DOHH2 (cell line): ENCODE measurements at regions not wholly inside any gene's neighbourhood (a gene's known extent, or its start where the extent isn't known, plus 50 kb on each side); places are given as distances from the start of the nearest gene placed in this dataset.

Source experiments
- H3F3A ChIP-seq: fragments of 200-600 bp; sonication (generic), shearing (Covaris generic); 2 replicates; pipeline ENCODE4 v1.6.0; 2016; ENCODE audit warnings: antibody characterized with exemption, mild to moderate bottlenecking; ENCODE audit not compliant: control insufficient read depth, insufficient read depth
- H3K27ac ChIP-seq: fragments of 200-600 bp; sonication (generic); 2 replicates; pipeline ENCODE4 v1.5.1; 2014; ENCODE audit warnings: low read depth, mild to moderate bottlenecking, low read length, moderate library complexity
- H3K27me3 ChIP-seq: fragments of 200-600 bp; sonication (generic); 2 replicates; pipeline ENCODE4 v1.6.1; 2014; ENCODE audit warnings: mild to moderate bottlenecking, low read length, mixed read lengths; ENCODE audit not compliant: control insufficient read depth
- H3K36me3 ChIP-seq: fragments of 200-600 bp; sonication (generic); 2 replicates; pipeline ENCODE4 v1.6.1; 2014; ENCODE audit warnings: mild to moderate bottlenecking, low read length, moderate library complexity, mixed read lengths; ENCODE audit not compliant: control insufficient read depth
- H3K4me1 ChIP-seq: fragments of 200-600 bp; sonication (generic); 2 replicates; pipeline ENCODE4 v1.6.1; 2014; ENCODE audit warnings: mild to moderate bottlenecking, low read length, mixed read lengths; ENCODE audit not compliant: control insufficient read depth
- H3K4me2 ChIP-seq: fragments of 200-600 bp; sonication (generic); 2 replicates; pipeline ENCODE4 v1.6.0; 2014; ENCODE audit warnings: mild to moderate bottlenecking, low read length, moderate library complexity
- H3K4me3 ChIP-seq: fragments of 200-600 bp; sonication (generic); 2 replicates; pipeline ENCODE4 v1.5.1; 2014; ENCODE audit warnings: mild to moderate bottlenecking, low read length, mixed read lengths
- H3K79me2 ChIP-seq: fragments of 200-600 bp; sonication (generic); 2 replicates; pipeline ENCODE4 v1.6.1; 2014; ENCODE audit warnings: mild to moderate bottlenecking, low read length, mixed read lengths; ENCODE audit not compliant: control insufficient read depth
- H3K9me2 ChIP-seq: fragments of 200-600 bp; sonication (generic); replicated peaks from 2 replicates; pipeline ENCODE4 v1.6.1; 2014; ENCODE audit warnings: mild to moderate bottlenecking, low read length, mixed read lengths; ENCODE audit not compliant: control insufficient read depth
- H3K9me3 ChIP-seq: fragments of 200-600 bp; sonication (generic); 2 replicates; pipeline ENCODE4 v1.6.1; 2014; ENCODE audit warnings: antibody characterized with exemption, low read length, mixed read lengths; ENCODE audit not compliant: control insufficient read depth, insufficient read depth
- H4K20me1 ChIP-seq: fragments of 200-600 bp; sonication (generic); 2 replicates; pipeline ENCODE4 v1.6.0; 2014; ENCODE audit warnings: low read depth, mild to moderate bottlenecking, antibody characterized with exemption, low read length, moderate library complexity; ENCODE audit not compliant: control insufficient read depth, insufficient read depth
- CTCF ChIP-seq: fragments of 200-600 bp; sonication (generic); IDR thresholded peaks from one replicate; pipeline ENCODE4 v1.5.1; 2014; ENCODE audit warnings: antibody characterized with exemption, mild to moderate bottlenecking, low read depth, low read length; ENCODE audit not compliant: poor library complexity, severe bottlenecking
- EZH2phosphoT487 ChIP-seq: fragments of 200-600 bp; sonication (generic); IDR thresholded peaks from 2 replicates; pipeline ENCODE4 v1.6.1; 2017; ENCODE audit warnings: borderline replicate concordance, mild to moderate bottlenecking, antibody characterized with exemption, low read length, moderate library complexity, mixed read lengths

- Histone ChIP-seq H4K20me1 (no peaks in the 10 kb centered on the region), H3K4me1 (no peaks in the 10 kb centered on the region), H3F3A (no peaks in the 10 kb centered on the region), H3K9me3 (no peaks in the 10 kb centered on the region), H3K79me2 (no peaks in the 10 kb centered on the region), H3K27ac (no peak overlapping the region), H3K4me2 (no peak overlapping the region), H3K27me3 (0 out of 2 replicates have a peak, but pooled peaks cover 3% of the 10 kb centered on the region), H3K9me2 (no peaks in the 10 kb centered on the region), H3K36me3 (no peaks in the 10 kb centered on the region), H3K4me3 (no peak overlapping the region)
- no peak for TF ChIP-seq EZH2phosphoT487
- TF ChIP-seq CTCF = no peak
These were observed 93.0 kb upstream of the BOC start for GRCh38 chr3:113118336-113118735.

- Histone ChIP-seq H3K4me3 (no peak overlapping the region), H3K27ac (no peak overlapping the region), H3K9me3 (no peaks in the 10 kb centered on the region), H3K4me1 (no peaks in the 10 kb centered on the region), H3K4me2 (no peak overlapping the region), H3K79me2 (no peaks in the 10 kb centered on the region), H3K36me3 (no peaks in the 10 kb centered on the region), H3K27me3 (0 out of 2 replicates have a peak, but pooled peaks cover 3% of the 10 kb centered on the region), H3F3A (no peaks in the 10 kb centered on the region), H4K20me1 (no peaks in the 10 kb centered on the region), H3K9me2 (no peaks in the 10 kb centered on the region)
- TF ChIP-seq EZH2phosphoT487 (no peak), CTCF (no peak)
These were observed 87.0 kb upstream of the BOC start for GRCh38 chr3:113124256-113124830.

GRCh38 chr3:113125951-113126350, 85.4 kb upstream of the BOC start:
- no peaks in the 10 kb centered on the region for H3K9me2 ChIP-seq

More at GRCh38 chr3:113125951-113126350, 85.4 kb upstream of the BOC start:
- H3K79me2 ChIP-seq = no peaks in the 10 kb centered on the region
- TF ChIP-seq EZH2phosphoT487 (no peak), CTCF (no peak)
- H3K4me1 ChIP-seq = no peaks in the 10 kb centered on the region
- H3K4me2 ChIP-seq = no peak overlapping the region
- no peaks in the 10 kb centered on the region for H4K20me1 ChIP-seq
- H3K36me3 ChIP-seq = no peaks in the 10 kb centered on the region
- no peaks in the 10 kb centered on the region for H3F3A ChIP-seq
- H3K4me3 ChIP-seq = no peak overlapping the region
- H3K9me3 ChIP-seq = no peaks in the 10 kb centered on the region
- no peaks in the 10 kb centered on the region for H3K27me3 ChIP-seq
- no peak overlapping the region for H3K27ac ChIP-seq
